ENCODE measurements at regions not wholly inside any gene's neighbourhood (a gene's known extent, or its start where the extent isn't known, plus 50 kb on each side); places are given as distances from the start of the nearest gene placed in this dataset.

- H4K20me1 ChIP-seq (replicated peaks in 1 of 2; ENCODE audit: control insufficient read depth in 1 of 2, insufficient read depth in 2 of 2, low read length in 2 of 2), result no peaks in the 10 kb centered on the region
- no peak for DNase-seq (ENCODE audit: low read depth in 1 of 2, low spot score in 2 of 2)
- POLR2A ChIA-PET (ENCODE audit: partially characterized antibody), result no interaction called here
These were observed 793.7 kb upstream of the RGMB start for GRCh38 chr5:97979740-97980139.

More at GRCh38 chr5:97979740-97980139, 793.7 kb upstream of the RGMB start:
- TF ChIP-seq RFX5 (IDR thresholded peaks at IDR 0.05; ENCODE audit: borderline replicate concordance, low read depth, low read length), result no peak
- no peak for TF ChIP-seq NRF1 (IDR thresholded peaks at IDR 0.05; ENCODE audit: low read depth, low read length)
- TF ChIP-seq CBX5 (IDR thresholded peaks at IDR 0.05; ENCODE audit: low read depth, low read length), result no peak
- no peak for TF ChIP-seq CTCF (IDR thresholded peaks at IDR 0.05; ENCODE audit: control extremely low read depth in 1 of 3, insufficient read depth in 1 of 3, low read depth in 1 of 3, low read length in 3 of 3)
- WGBS, 2 experiments (ENCODE audit: extremely low coverage in 1 of 2, insufficient coverage in 1 of 2, insufficient read length in 1 of 2, insufficient replicate concordance in 2 of 2, low coverage in 1 of 2, low lambda C conversion rate in 2 of 2, missing lambda C conversion rate in 1 of 2), result 94% methylated on average over 3 of the region's 3 CpGs; no CpG with 5 or more reads in 1 of the 2 experiments
- H3K4ac ChIP-seq (replicated peaks; ENCODE audit: insufficient read length, low read depth, low read length), result no peak overlapping the region
- H2AFZ ChIP-seq (ENCODE audit: low read length), result no peak overlapping the region
- no peak overlapping the region for H3K18ac ChIP-seq (ENCODE audit: extremely low read depth, low read length)
- no peak overlapping the region for H3K23ac ChIP-seq (ENCODE audit: insufficient read length)
- no peak overlapping the region for H2BK15ac ChIP-seq (ENCODE audit: low read length)
- no peak overlapping the region for H3K4me2 ChIP-seq (ENCODE audit: insufficient read depth in 1 of 2, low read depth in 2 of 2, low read length in 2 of 2)
- H3K14ac ChIP-seq (ENCODE audit: insufficient read length), result no peak overlapping the region
- no peak overlapping the region for H2BK5ac ChIP-seq (ENCODE audit: low read depth, low read length)
- no peaks in the 10 kb centered on the region for H3K4me1 ChIP-seq (replicated peaks in 1 of 4; ENCODE audit: control insufficient read depth in 3 of 4, insufficient read depth in 4 of 4, low read length in 3 of 4)
- H3K79me1 ChIP-seq (ENCODE audit: low read depth, low read length), result no peaks in the 10 kb centered on the region
- no peak overlapping the region for H2AK5ac ChIP-seq (ENCODE audit: low read depth, low read length)
- no peak overlapping the region for H2BK20ac ChIP-seq (ENCODE audit: low read length)
- no peaks in the 10 kb centered on the region for H3K79me2 ChIP-seq (ENCODE audit: control insufficient read depth in 1 of 2, insufficient read depth in 2 of 2, low read length in 2 of 2)
- H2BK12ac ChIP-seq (ENCODE audit: low read depth, low read length), result no peak overlapping the region
- H3K4me3 ChIP-seq (ENCODE audit: extremely low read depth in 1 of 4, insufficient read depth in 2 of 4, low read depth in 3 of 4, low read length in 4 of 4), result no peak overlapping the region; a peak in 1 of 8 replicates
- H3K27me3 ChIP-seq (replicated peaks in 1 of 4; ENCODE audit: control insufficient read depth in 3 of 4, extremely low read depth in 1 of 4, insufficient read depth in 3 of 4, low read length in 3 of 4), result peaks cover 0 to 1% (median 0%) of the 10 kb centered on the region in 4 experiments; a peak in 1 of 7 replicates
- no peak overlapping the region for H4K91ac ChIP-seq (replicated peaks; ENCODE audit: insufficient read length, low read length)
- CTCF ChIA-PET (ENCODE audit: partially characterized antibody), result no interaction called here
- no peaks in the 10 kb centered on the region for H3K36me3 ChIP-seq (ENCODE audit: control insufficient read depth in 2 of 4, insufficient read depth in 4 of 4, low read length in 3 of 4)
- H3K9me3 ChIP-seq (ENCODE audit: insufficient read depth in 2 of 2, low read depth in 1 of 2, low read length in 1 of 2), result no peaks in the 10 kb centered on the region
- H3K23me2 ChIP-seq (ENCODE audit: low read depth, low read length), result no peaks in the 10 kb centered on the region
- no peak overlapping the region for H4K5ac ChIP-seq (ENCODE audit: insufficient read length, low read depth, low read length)
- H3K27ac ChIP-seq (ENCODE audit: low read depth, low read length), result no peak overlapping the region
- no peak for FAIRE-seq
- no peak overlapping the region for H2BK120ac ChIP-seq (replicated peaks; ENCODE audit: low read depth, low read length)
- H3K56ac ChIP-seq (replicated peaks; ENCODE audit: insufficient read length, low read depth, low read length), result no peak overlapping the region
- no peak overlapping the region for H4K8ac ChIP-seq (ENCODE audit: extremely low read depth, insufficient read depth, low read length)
- no peak overlapping the region for H3K9ac ChIP-seq (replicated peaks in 1 of 4; ENCODE audit: extremely low read depth in 1 of 4, low read depth in 3 of 4, low read length in 3 of 4)

All from H1 (cell line).